GM19372 (cell line): ENCODE measurements at regions not wholly inside any gene's neighbourhood (a gene's known extent, or its start where the extent isn't known, plus 50 kb on each side); places are given as distances from the start of the nearest gene placed in this dataset.

ENCODE experiments used
- ATAC-seq: cut with Tn5 transposase; IDR thresholded peaks from one replicate; pipeline ENCODE4 v1.9.1; 2021; ENCODE audit warnings: mild to moderate bottlenecking, low read depth, moderate library complexity; ENCODE audit not compliant: unreplicated experiment

DNA sequence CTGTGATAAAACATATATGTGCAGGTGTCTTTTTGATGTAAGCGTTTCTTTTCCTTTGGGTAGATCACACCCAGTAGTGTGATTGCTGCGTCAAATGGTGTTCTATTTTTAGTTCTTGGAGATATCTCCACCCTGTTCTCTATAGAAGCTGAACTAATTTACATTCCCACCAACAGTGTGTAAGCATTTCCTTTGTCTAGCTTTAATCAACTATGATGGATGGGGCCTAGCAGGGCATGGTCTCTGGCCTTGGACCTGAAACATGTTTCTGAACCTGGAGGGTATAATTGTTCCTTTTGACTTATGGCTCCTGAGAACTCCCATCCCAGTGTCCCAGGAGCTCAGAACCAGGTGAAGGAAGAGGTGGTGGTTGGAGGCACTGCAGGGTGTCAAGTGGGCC lies 93.9 kb downstream of the HAPSTR1 start:
- ATAC-seq: no peak

DNA sequence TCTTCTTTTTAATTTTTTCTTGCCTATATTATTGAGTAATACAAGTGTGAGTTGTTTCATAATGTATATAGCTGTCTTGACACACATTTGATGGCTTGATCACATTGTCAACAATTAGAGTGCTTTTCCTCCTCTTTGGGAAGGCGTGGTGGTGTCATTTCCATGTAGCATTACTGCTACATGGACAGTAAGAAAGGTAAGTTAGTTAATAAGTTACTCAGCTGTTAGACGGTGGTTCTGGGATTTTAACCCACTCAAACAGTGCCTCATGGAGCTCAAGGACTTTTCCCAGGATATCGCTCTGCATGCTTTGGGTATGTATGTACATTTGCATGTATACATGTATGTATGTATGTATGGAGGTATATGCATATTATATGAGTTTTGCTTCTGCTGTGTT lies 94.6 kb downstream of the HAPSTR1 start:
- no peak for ATAC-seq

DNA sequence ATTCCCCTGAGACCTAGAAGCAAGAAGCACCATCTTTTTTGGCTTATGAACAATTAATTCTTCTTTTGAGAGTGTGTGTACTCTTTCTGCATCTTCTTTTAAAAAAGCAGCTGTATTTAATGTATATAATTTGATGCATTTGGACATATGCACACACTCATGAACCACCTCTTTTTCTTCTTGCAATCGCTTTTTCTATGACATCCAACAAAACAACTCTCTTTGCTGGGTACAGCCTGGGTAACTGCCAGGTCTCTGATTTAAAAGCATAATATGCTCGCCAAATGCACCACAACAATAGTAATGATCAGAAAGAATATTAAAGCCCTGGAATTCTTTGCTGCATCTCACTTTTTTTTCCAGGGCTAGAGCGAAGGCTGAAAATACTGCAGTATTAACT lies 97.3 kb downstream of the HAPSTR1 start:
- no peak for ATAC-seq

DNA sequence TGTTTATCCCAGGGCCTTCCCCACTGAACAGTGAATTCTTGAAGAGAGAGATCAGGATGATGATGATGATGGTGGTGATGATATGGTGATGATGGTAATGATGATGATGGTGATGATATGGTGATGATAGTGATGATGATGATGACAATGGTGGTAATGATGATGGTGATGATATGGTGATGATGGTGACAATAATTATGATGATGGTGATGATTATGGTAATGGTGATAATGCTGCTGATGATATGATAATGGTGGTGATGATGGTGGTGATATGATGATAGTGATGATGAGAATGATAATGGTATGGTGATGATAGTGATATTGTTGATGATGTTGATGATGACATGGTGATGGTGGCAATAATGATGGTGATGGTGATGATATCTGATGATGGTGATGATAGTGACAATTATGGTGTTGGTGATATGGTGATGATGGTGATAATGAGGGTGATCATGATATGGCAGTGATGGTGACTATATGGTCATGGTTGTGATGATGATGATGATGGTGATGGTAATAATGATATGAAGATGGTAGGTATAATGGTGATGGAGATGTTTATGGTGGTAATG lies 99.9 kb downstream of the HAPSTR1 start:
- ATAC-seq: no peak

DNA sequence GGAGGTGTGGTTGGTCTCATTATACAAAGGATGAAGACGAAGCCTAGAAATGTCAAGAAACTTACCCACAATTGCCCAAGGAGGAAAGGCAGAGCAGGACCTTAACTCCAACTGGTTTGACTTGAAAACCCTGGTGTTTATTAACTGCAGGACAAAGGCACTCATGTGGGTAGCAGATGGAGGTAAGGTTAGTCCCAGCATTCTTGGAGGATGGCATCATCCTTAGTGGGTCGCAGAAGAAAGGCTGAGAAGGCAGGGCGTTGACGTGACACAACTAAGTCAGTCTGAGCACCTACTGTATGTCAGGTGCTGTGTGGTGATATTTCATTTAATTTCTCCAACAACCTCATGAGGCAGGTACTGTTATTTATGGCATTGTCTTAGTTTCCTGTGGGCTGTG lies 101.3 kb downstream of the HAPSTR1 start:
- no peak for ATAC-seq

DNA sequence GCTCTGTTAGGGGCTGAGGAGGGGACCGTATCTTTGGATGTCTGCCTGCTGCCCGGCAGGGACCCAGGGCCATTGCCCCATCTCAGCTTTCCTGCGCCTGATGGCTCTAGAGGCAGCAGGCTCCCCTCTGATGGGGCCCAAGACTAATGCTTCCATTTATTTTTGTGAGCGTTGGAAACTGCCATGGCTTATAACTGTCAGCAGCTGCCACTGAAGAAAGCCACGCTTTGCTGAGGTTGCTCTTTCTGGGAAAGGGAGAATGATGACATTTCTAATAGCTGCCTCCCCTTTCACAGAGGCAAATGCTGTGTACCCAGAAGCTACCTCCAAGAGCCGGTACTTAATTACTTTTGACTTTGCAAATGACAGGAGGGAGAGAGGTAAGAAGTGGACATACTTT lies 103.8 kb downstream of the HAPSTR1 start:
- no peak for ATAC-seq

DNA sequence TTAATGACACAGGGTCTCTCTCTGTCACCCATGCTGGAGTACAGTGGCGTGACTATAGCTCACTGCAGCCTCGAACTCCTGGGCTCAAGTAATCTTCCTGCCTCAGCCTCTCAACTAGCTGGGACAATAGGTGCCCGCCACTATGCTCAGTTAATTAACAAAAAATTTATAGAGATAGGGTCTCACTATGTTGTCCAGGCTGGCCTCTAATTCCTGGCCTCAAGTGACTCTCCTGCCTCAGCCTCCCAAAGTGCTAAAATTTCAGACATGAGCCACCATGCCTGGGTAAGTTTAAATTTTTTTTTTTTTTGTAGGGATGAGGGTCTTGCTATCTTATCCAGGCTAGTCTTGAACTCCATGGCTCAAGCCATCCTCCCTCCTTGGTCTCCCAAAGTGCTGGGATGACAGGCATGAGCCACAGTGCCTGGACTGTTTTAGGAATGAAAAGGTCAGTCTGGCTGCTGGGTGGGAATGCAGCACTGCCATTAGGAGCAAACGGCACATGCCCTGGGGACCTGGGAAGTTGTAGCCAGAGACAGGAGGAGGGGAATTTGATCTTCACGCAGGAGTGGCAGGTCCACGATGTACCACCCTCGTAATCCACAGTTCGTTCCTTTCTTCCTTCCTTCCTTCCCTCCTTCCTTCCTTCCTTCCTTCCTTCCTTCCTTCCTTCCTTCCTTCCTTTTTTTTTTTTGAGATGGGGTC lies 106.7 kb downstream of the HAPSTR1 start:
- ATAC-seq: no peak

DNA sequence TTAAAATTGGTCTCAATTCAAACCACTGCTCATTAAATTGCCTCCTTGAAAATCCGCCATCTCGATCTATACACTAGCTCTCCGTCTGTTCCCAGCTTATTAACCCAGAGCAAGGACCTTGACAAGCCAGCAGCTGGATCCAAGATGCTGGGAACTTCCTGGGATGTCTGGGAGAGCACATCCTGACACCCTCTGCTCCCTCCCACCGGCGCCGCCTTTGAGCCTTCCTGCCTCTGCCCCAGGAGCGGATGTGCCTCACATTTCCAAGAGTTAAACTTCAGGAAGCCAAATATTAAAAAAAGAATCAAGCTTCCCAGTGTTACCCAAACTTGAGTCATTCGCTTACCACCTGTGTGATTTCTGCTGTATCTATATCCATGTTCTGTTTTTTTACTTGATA lies 107.9 kb downstream of the HAPSTR1 start:
- no peak for ATAC-seq

DNA sequence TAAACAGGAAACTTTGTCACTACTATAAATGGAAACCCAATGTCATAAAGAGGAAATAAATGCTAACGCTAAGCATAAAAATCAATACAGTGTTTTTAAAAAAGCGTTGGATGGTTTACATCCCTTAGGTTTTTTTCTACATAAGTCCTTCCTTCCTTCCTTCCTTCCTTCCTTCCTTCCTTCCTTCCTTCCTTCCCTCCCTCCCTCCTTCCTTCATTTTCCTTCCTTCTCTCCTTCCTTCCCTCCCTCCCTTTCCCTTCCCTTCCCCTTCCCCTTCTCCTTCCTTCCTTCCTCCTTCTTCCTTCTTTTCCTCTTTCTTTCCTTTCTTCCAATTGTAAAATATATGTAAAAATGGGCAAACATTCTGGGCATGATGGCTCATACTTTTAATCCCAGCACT lies 108.3 kb downstream of the HAPSTR1 start:
- no peak for ATAC-seq

DNA sequence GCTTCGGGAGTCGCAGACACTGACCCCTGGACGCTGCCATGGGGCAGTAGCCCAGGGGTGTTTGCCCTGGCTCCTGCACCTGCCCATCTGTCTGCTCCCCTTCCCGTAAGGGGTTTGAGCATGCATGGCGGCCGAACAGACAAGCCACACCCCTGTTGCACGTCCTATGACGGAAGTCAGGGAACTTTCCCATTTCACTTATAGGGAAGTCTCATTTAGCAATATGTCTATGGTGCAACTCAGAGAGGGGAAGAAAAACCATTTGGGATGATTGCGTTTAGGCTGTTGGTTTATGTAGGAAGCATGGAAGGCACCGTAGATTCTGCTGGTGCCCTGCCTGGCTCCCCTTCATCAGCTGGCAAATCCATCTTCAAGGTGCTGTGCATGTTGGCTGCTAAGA lies 112.5 kb downstream of the HAPSTR1 start:
- ATAC-seq: no peak

DNA sequence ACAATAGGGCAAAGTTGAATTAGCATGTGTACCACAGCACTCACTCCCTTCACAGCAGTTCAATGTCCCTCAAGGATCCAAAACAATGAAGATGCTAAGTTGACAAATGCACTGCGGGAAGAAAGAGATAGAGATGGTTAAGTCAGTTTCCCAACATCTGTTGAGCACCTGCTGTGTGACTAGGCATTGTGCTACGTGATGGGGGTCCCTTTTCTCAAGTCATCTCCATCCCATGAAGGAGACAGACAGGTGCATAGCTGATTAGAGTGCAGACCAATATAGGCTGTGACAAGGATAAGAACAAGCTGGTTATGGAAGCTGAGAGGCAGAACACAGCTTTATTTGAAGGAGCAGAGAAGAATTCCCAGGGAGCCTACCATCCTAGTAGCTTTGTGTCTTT lies 114.2 kb downstream of the HAPSTR1 start:
- ATAC-seq: no peak

DNA sequence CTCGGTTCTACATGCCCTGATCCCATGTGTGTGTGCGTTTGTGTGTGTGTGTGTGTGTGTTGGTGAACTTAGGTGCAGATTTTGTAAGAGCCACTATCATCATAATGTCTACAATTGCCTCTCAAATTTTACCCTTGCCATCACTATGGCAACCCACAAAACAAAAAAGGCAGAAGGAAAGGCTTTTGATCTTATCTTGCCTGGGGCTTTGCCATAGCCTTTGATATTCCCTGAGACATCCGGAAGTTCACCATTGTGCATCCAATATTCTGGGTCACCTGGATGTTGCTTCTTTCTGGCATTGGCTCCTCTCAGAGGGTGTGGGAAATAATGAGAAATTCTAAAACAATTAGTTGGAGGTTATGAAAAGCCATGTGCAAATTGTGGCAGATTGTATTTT lies 114.7 kb downstream of the HAPSTR1 start:
- ATAC-seq: no peak

DNA sequence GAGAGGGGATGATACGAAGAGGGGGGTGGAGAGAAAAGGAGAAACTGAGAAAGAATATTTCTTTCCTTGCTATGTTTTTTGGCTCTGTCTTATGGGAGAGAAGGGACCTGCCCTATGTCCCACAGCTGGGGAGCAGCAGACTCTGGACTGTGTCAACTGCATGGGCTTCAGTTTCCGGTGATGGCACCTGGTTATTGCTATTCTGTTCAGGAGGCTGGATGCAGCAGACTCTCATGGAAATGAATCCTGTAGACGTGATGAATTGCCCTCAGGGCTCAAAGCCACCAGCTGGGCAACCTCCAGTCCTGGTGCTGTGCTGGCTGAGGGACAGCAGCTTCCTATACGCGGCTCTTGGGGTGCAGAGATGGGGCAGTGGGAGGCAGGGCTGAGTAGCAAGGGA lies 121.2 kb downstream of the HAPSTR1 start:
- no peak for ATAC-seq

DNA sequence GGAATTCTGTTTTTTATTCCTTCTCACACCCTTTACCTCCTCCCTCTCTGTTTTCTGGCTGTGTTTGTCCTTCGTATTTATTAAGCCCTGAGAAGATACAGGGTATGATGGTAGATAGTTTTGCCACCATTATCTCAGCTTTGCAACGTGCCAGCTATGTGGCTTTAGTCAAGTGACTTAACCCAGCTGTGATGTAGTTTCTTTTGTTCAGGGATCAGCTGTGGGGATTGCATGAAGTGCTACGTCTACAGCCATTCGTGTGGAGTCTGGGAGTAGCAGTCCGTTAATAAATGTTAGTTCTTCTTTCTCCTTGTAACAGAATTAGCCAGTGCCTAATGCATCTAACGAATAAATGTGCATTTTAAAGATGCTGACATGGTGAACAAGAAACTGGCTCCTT lies 128.4 kb downstream of the HAPSTR1 start:
- ATAC-seq: no peak

DNA sequence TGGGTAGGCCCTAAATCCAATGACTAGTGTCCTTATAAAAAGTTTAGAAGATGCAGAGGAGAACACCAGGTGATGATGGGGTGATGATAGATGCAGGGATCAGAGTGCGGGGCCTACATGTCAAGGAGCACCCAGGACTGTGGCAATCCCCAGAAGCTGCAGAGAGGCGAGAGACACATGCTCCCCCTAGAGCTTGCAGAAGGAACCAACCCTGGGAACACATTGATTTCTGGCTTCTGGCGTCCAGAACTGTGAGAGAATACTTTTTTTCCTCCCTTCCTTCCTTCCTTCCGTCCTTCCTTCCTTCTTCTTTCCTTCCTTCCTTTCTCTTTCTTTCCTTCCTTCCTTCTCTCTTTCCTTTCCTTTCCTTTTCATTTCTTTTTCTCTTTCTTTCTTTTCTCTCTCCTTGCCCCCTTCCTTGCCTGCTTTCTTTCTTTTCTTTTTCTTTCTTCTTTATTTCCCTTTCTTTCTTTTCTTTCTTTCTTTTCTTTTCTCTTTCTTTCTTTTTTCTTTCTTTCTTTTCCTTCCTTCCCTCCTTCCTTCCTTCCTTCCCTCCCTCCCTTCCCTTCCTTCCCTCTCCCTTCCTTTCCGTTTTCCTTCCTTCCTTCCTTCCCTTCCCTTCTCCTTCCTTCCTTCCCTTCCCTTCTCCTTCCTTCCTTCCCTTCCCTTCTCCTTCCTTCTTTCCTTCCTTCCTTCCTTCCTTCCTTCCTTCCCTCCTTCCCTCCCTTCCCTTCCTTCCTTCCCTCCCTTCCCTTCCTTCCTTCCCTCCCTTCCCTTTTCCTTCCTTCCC lies 134.3 kb downstream of the HAPSTR1 start:
- ATAC-seq: no peak

DNA sequence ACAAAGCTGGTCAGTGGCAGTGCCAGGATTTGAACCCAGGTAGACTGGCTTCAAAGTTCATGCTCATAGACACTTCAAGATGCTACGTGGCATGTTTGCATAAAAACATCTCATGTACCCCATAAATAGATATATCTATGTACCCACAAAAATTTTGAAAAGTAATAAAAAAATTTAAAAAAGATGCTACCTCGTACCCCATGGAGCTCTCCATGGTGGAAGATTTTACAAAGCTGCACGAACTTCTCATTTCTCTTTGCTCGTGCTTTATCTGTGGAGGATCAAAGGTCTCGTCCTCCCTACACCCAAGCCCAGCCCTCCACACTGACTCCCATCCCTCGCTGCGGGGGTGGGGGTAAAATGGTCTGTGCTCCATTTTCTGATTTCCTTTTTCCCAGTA lies 135.5 kb downstream of the HAPSTR1 start:
- no peak for ATAC-seq

DNA sequence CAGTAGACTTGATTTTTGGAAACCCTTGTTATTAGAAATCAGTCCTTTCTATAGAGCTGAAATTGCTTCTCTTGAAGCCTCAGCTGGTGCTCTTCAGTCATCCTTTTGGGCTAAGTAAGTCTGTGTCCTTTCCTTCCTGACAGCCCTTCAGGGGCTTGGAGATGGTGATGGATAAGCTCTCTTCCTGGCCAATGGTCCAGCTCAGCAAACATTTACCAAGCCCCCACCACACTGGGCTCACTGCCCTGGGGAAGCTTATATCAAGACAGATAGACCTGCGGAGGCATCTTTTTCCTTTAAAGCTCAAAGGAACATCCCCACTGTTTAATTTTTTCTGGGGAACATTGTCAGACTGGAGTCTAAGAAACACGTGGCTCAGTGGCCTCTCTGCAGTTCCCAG lies 139.6 kb downstream of the HAPSTR1 start:
- no peak for ATAC-seq

DNA sequence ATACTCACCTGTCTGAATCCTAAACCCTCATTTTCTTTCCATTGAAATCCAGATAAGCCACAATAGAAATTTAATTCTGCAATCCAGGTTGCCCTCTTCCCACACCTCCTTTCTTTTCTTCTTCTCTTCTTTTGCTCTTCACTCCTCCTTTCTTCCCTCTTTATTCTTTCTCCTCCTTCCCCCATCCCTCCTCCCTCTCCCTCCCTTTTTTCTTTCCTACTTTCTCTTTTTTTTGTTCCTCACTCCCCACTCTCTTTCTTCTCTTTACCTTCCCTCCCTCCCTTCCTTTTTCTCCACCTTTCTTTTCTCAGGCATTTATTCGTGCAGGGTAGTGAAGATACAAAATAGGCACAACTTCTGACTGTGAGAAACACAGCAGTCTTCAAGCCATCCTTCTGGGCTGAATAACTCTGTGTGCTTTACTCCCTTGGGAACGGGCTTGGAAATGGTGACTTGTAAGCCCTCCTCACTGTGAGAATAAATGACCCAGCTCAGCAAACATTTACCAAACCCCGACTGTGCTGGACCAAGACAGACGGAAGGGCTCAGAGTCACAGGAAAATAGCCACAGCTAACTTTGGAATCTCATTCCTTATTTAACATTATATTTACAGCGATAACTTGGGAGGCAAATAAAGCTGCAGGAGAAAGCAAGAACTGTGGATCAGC lies 140.8 kb downstream of the HAPSTR1 start:
- no peak for ATAC-seq

DNA sequence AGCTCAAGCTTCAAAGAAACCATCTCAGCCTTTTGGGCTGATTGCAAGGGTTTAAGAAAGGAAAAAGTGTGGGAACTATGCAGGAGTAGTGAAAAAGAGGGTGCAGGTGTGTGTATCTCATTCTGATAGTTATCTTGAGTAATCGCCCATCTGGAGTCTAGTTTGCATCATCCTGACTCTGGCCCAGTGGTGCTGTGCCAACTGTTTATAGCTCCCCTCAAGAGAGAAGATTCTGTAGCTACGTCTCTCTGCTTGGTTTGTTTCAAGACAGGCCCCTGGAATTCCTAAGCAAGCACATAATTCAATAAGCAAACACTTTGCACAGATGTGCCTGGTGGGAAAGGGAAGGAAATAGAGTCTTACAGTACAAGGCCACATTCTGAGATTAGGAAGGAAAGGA lies 144.4 kb downstream of the HAPSTR1 start:
- ATAC-seq: no peak

DNA sequence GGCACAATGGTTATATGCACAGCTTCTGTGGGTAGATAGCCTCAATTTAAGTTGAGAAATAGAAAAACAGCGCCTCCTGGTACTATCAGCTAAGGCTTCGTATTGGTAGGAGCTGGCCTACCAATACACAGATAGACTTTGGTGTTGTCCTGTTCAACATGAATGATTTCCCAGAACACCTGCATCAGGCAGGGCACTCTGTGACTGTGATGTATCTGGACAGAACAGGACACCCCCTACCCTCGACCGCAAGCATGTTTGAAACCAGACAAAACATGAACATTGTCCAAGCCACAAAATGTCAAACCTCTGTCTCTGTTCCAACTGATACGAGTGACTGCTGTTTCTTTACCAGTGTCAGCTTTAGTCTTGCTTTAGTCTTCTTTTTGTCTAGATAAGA lies 144.9 kb downstream of the HAPSTR1 start:
- no peak for ATAC-seq

DNA sequence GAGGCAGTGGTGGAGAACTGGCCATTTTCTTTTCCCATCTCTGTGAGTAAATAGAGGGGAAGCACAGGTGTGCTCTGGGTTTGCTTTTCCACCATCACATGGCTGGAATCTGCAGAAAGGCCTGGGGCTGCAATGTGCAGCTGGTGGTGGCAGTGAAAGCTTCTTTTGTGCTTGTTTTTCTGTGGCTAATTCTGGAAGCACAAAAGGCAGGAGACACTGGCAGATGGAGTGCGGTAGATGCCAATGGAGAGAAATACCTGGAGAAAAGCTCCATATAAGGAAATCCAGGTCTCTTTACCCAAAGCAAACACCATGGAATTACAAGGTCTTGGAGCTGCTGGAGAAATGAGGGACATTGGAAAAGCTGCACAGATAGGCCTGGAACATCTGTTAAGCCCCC lies 146.9 kb downstream of the HAPSTR1 start:
- no peak for ATAC-seq
